ENCODE measurements at regions not wholly inside any gene's neighbourhood (a gene's known extent, or its start where the extent isn't known, plus 50 kb on each side); places are given as distances from the start of the nearest gene placed in this dataset.

GRCh38 chr4:4759883-4760282 is 99.6 kb upstream of the MSX1 start:
- H3K4me3 ChIP-seq: no peak overlapping the region
- DNase-seq (ENCODE audit: low read depth in 1 of 2, low spot score in 1 of 2): no peak
- no peaks in the 10 kb centered on the region for H3K27me3 ChIP-seq
- H3K4me1 ChIP-seq (ENCODE audit: low read depth): peaks cover 10% of the 10 kb centered on the region
- no peak for TF ChIP-seq CTCF (IDR thresholded peaks at IDR 0.05; ENCODE audit: low read depth, low read length)
- no peaks in the 10 kb centered on the region for H3K9me3 ChIP-seq (ENCODE audit: low read depth)
- no peak overlapping the region for H3K27ac ChIP-seq
- H3K36me3 ChIP-seq: no peaks in the 10 kb centered on the region

DNA sequence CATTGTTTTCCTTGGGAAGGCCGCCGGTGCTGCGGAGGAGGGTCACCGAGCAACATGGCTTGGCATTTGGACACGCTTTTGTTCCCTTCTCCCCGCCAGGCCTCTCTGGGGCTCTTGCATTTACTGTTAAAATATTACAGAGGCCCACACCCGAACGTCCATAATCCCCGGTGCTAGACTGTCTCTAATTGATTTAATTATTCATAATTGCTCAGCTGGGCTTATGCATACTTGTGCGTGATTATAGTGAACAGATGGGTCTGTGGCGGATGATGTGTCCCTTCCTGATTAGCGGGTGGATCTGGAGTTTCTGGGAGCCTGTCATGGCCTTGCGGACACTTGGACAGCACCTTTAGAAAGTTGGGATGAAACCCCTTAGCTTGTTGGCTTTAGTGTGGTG is 100.2 kb upstream of the MSX1 start:
- Histone ChIP-seq H3K27me3 (no peaks in the 10 kb centered on the region), H3K36me3 (no peaks in the 10 kb centered on the region), H3K9me3 (ENCODE audit: low read depth) (no peaks in the 10 kb centered on the region), H3K27ac (no peak overlapping the region), H3K4me3 (no peak overlapping the region), H3K4me1 (ENCODE audit: low read depth) (peaks cover 15% of the 10 kb centered on the region)
- DNase-seq (ENCODE audit: low read depth in 1 of 2, low spot score in 1 of 2): no peak
- no peak for TF ChIP-seq CTCF (IDR thresholded peaks at IDR 0.05; ENCODE audit: low read depth, low read length)

GRCh38 chr4:4758681-4759080 is 100.8 kb upstream of the MSX1 start:
- no peak for TF ChIP-seq CTCF (IDR thresholded peaks at IDR 0.05; ENCODE audit: low read depth, low read length)
- H3K27ac ChIP-seq: no peak overlapping the region
- H3K9me3 ChIP-seq (ENCODE audit: low read depth): no peaks in the 10 kb centered on the region
- no peak overlapping the region for H3K4me3 ChIP-seq
- DNase-seq (ENCODE audit: low read depth in 1 of 2, low spot score in 1 of 2): no peak
- H3K27me3 ChIP-seq: no peaks in the 10 kb centered on the region
- peaks cover 16% of the 10 kb centered on the region for H3K4me1 ChIP-seq (ENCODE audit: low read depth)
- no peaks in the 10 kb centered on the region for H3K36me3 ChIP-seq

GRCh38 chr4:4755306-4755705 is 104.2 kb upstream of the MSX1 start:
- H3K4me1 ChIP-seq (ENCODE audit: low read depth): peaks cover 5% of the 10 kb centered on the region
- no peak for DNase-seq (ENCODE audit: low read depth in 1 of 2, low spot score in 1 of 2)
- no peaks in the 10 kb centered on the region for H3K27me3 ChIP-seq
- H3K9me3 ChIP-seq (ENCODE audit: low read depth): no peaks in the 10 kb centered on the region
- no peaks in the 10 kb centered on the region for H3K36me3 ChIP-seq
- no peak for TF ChIP-seq CTCF (IDR thresholded peaks at IDR 0.05; ENCODE audit: low read depth, low read length)
- H3K4me3 ChIP-seq: no peak overlapping the region
- no peak overlapping the region for H3K27ac ChIP-seq

DNA sequence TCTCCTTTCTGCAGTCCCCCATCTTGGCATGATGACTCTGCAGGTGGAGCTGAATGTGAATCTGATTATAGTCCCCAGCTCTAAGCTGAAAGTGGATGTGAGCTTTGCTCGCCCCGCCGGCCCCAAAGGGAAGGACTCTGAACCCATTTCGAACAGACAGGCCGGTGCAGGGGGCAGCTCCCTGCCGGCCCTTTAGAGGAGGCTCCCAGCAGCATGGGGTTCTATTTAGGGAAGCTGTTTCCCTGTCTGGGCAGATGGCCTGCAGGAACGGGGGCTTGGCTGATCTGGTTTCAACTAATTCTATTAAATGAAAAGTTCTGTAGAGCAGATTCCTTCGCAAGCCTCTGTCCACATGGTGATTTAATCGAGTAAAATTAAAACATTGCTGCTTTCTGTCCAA is 104.8 kb upstream of the MSX1 start:
- Histone ChIP-seq H3K4me3 (no peak overlapping the region), H3K9me3 (ENCODE audit: low read depth) (no peaks in the 10 kb centered on the region), H3K4me1 (ENCODE audit: low read depth) (peaks cover 5% of the 10 kb centered on the region), H3K27ac (no peak overlapping the region), H3K27me3 (no peaks in the 10 kb centered on the region), H3K36me3 (no peaks in the 10 kb centered on the region)
- no peak for TF ChIP-seq CTCF (IDR thresholded peaks at IDR 0.05; ENCODE audit: low read depth, low read length)
- no peak for DNase-seq (ENCODE audit: low read depth in 1 of 2, low spot score in 1 of 2)

DNA sequence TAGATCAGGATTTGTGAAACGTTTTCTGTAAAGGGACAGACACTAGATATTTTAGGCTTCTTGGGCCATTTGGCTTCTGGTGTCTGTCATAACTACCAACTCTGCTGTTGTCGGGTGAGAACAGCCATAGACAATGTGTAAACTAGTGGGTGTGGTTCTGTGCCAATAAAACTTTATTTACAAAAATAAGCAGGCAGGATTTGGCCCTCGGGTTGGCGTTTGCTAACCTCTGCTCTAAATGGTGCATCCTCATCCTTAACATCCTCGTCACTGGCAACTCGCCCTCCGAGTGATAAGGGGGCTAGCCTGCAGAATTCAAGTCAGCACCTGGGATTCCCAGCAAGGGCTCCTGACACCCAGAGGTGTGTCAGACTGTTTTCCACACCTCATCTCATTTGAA is 105.8 kb upstream of the MSX1 start:
- DNase-seq (ENCODE audit: low read depth in 1 of 2, low spot score in 1 of 2): no peak
- peaks cover 5% of the 10 kb centered on the region for H3K4me1 ChIP-seq (ENCODE audit: low read depth)
- H3K4me3 ChIP-seq: no peak overlapping the region
- no peaks in the 10 kb centered on the region for H3K36me3 ChIP-seq
- no peak for TF ChIP-seq CTCF (IDR thresholded peaks at IDR 0.05; ENCODE audit: low read depth, low read length)
- H3K27me3 ChIP-seq: no peaks in the 10 kb centered on the region
- H3K27ac ChIP-seq: no peak overlapping the region
- no peaks in the 10 kb centered on the region for H3K9me3 ChIP-seq (ENCODE audit: low read depth)
